Type B pancreatic cell (in vitro differentiated cells): ENCODE measurements at regions not wholly inside any gene's neighbourhood (a gene's known extent, or its start where the extent isn't known, plus 50 kb on each side); places are given as distances from the start of the nearest gene placed in this dataset.

Experiments
- DNase-seq: peaks from one replicate; pipeline ENCODE4 v3.0.0; 2021; ENCODE audit warnings: mixed read lengths; ENCODE audit not compliant: unreplicated experiment; ENCODE audit errors: extremely low spot score
- H3K27ac Mint-ChIP-seq: 2 replicates; pipeline ENCODE4 v1.8.0; 2021; ENCODE audit warnings: mild to moderate bottlenecking, mixed read lengths
- H3K27me3 Mint-ChIP-seq: 2 replicates; pipeline ENCODE4 v1.8.0; 2021; ENCODE audit warnings: mixed read lengths
- H3K36me3 Mint-ChIP-seq: 2 replicates; pipeline ENCODE4 v1.8.0; 2021; ENCODE audit warnings: mixed read lengths
- H3K4me1 Mint-ChIP-seq: one replicate; pipeline ENCODE4 v1.8.0; 2021; ENCODE audit warnings: mixed read lengths; ENCODE audit not compliant: unreplicated experiment
- H3K4me3 Mint-ChIP-seq: 2 replicates; pipeline ENCODE4 v1.8.0; 2021; ENCODE audit warnings: mild to moderate bottlenecking, mixed read lengths
- H3K9me3 Mint-ChIP-seq: 2 replicates; pipeline ENCODE4 v1.8.0; 2021; ENCODE audit warnings: mixed read lengths
- CTCF ChIP-seq: fragments of 200-600 bp; sonication (generic); conservative IDR thresholded peaks from 2 replicates; pipeline ENCODE4 v1.5.0; 2021; ENCODE audit warnings: antibody characterized with exemption, mild to moderate bottlenecking

GRCh38 chr9:28320616-28321015, 747.3 kb upstream of the C9orf72 start:
- no peak for DNase-seq
- Mint-ChIP-seq H3K9me3 (no peaks in the 10 kb centered on the region), H3K4me3 (no peak overlapping the region), H3K27me3 (no peaks in the 10 kb centered on the region), H3K36me3 (no peaks in the 10 kb centered on the region), H3K4me1 (no peaks in the 10 kb centered on the region), H3K27ac (no peak overlapping the region)
- TF ChIP-seq CTCF = no peak

DNA sequence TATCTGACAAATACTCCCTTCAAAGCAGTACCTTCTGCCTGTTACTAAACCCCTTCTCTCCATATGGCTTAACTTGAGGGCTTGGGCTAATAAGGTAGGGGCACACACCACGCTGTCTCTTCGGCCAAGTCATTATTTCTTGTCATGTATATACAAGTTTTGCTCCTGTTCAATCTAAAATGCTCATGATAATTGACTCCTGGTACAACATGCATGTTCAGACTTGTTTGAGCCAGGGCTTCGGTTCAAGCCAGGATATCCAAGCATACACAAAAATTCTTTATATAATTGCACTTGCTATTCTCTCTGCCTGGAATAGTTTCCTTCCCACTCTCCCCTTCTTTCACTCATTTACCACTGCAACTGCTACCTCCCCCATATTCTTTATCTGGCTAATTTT, 756.0 kb upstream of the C9orf72 start:
- Mint-ChIP-seq H3K4me3 (no peak overlapping the region), H3K27me3 (no peaks in the 10 kb centered on the region), H3K4me1 (no peaks in the 10 kb centered on the region), H3K9me3 (peaks cover 6% of the 10 kb centered on the region), H3K27ac (peak overlapping the region; percentile 48), H3K36me3 (no peaks in the 10 kb centered on the region)
- DNase-seq = no peak
- no peak for TF ChIP-seq CTCF

- Mint-ChIP-seq H3K9me3 (peaks cover 6% of the 10 kb centered on the region), H3K4me1 (no peaks in the 10 kb centered on the region), H3K27ac (no peak overlapping the region), H3K4me3 (no peak overlapping the region), H3K36me3 (no peaks in the 10 kb centered on the region), H3K27me3 (no peaks in the 10 kb centered on the region)
- TF ChIP-seq CTCF = no peak
- DNase-seq = no peak
Measured at GRCh38 chr9:28332648-28333047, 759.4 kb upstream of the C9orf72 start.

DNA sequence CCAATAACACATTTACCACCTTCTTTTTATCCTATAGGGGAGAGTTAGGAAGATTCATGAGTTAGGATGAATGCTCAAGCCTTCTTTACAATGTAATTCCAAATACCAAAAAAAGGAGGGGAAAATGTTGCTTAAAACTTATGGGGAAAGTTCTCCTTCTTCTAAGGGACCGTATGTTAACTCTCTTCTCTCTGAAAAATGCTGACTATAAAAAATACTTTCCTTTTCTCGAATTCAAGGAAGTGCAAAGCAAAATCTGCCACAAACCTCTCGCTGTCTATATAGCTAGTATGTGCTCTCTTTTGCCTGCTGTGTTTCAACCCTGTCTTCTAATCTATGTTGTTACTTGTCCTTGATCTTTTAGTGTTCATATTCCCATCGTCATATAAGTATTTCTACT, 768.6 kb upstream of the C9orf72 start:
- TF ChIP-seq CTCF = no peak
- Mint-ChIP-seq H3K4me1 (no peaks in the 10 kb centered on the region), H3K27me3 (no peaks in the 10 kb centered on the region), H3K36me3 (no peaks in the 10 kb centered on the region), H3K9me3 (no peaks in the 10 kb centered on the region), H3K27ac (no peak overlapping the region), H3K4me3 (no peak overlapping the region)
- no peak for DNase-seq

DNA sequence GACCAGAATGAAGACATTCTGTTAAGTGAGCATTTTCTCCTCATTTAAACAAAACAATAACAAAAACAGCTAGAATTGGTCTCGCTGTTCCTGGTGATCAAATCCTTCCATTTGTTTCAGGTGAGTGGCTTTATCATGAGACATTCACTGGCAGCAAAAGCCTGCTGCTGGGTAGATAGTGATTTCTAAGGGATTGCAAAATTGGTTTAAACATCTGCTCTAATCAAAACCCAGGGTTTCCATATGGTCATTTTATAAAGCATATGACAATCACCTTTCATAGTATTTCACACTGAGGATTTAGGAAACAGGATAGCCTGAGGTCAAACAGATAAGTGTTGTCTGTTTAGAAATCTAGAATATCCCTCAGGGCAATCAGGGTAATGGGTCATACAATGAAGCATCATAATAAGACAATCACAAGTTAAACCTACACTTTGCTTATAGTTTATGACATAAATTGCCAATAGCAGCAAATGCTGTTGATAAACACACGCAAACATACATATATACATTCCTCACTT, 769.6 kb upstream of the C9orf72 start:
- Mint-ChIP-seq H3K9me3 (no peaks in the 10 kb centered on the region), H3K27ac (no peak overlapping the region), H3K4me3 (no peak overlapping the region), H3K27me3 (no peaks in the 10 kb centered on the region), H3K4me1 (no peaks in the 10 kb centered on the region), H3K36me3 (no peaks in the 10 kb centered on the region)
- no peak for DNase-seq
- TF ChIP-seq CTCF = no peak

DNA sequence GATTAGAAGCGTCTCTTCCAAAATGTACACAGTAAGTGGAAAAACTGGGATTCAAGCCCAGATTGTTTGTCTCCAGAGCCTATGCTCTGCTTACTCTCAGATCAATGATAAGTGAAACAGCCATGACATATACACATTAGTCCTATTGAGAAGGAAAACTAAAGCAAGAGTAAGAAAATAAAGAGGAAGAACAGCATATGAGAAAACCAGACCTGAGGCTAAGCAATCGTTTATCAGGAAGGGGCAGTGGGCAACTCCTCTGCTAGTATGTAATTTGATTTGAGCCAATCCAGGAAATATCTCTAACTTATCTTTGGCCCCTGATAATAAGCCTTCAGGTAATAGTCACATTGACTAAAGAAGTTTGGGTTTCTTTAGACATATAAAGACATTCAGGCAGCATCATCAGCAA, 789.9 kb upstream of the C9orf72 start:
- peaks cover 12% of the 10 kb centered on the region for H3K27me3 Mint-ChIP-seq
- H3K27ac Mint-ChIP-seq = no peak overlapping the region
- H3K9me3 Mint-ChIP-seq = no peaks in the 10 kb centered on the region
- H3K4me3 Mint-ChIP-seq = no peak overlapping the region
- H3K4me1 Mint-ChIP-seq = peaks cover 14% of the 10 kb centered on the region
- TF ChIP-seq CTCF = no peak
- H3K36me3 Mint-ChIP-seq = no peaks in the 10 kb centered on the region
- no peak for DNase-seq
